ENCODE measurements at regions not wholly inside any gene's neighbourhood (a gene's known extent, or its start where the extent isn't known, plus 50 kb on each side); places are given as distances from the start of the nearest gene placed in this dataset.

- H3K36me3 ChIP-seq: no peaks in the 10 kb centered on the region
- DNase-seq: no peak
- no peak overlapping the region for H3K4me3 ChIP-seq
- intact Hi-C loops (cut with DNase I): no loop called here
- no peaks in the 10 kb centered on the region for H3K9me3 ChIP-seq
- no peaks in the 10 kb centered on the region for H3K27me3 ChIP-seq
- 85 to 95% methylated on average over 1 of the region's 1 CpG for WGBS, 2 donors
- H3K4me1 ChIP-seq: no peaks in the 10 kb centered on the region
- TF ChIP-seq CTCF (IDR thresholded peaks at IDR 0.05) (no peak), POLR2A (IDR thresholded peaks at IDR 0.05) (no peak), POLR2AphosphoS5 (IDR thresholded peaks at IDR 0.05) (no peak), EP300 (IDR thresholded peaks at IDR 0.05) (no peak)
- H3K27ac ChIP-seq: no peak overlapping the region
These were observed 185.5 kb upstream of the AFF2 start for GRCh38 chrX:148314876-148315275.

GRCh38 chrX:148316446-148316845 is 184.0 kb upstream of the AFF2 start:
- intact Hi-C loops (cut with DNase I): no loop called here
- no peaks in the 10 kb centered on the region for H3K9me3 ChIP-seq
- no peaks in the 10 kb centered on the region for H3K4me1 ChIP-seq
- H3K27ac ChIP-seq: no peak overlapping the region
- TF ChIP-seq CTCF (IDR thresholded peaks at IDR 0.05): no peak
- TF ChIP-seq POLR2A (IDR thresholded peaks at IDR 0.05): no peak
- no peak for TF ChIP-seq POLR2AphosphoS5 (IDR thresholded peaks at IDR 0.05)
- TF ChIP-seq EP300 (IDR thresholded peaks at IDR 0.05): no peak
- no peaks in the 10 kb centered on the region for H3K36me3 ChIP-seq
- WGBS, 2 donors: 33 to 65% methylated on average over 1 of the region's 1 CpG
- no peak overlapping the region for H3K4me3 ChIP-seq
- no peak for DNase-seq
- H3K27me3 ChIP-seq: no peaks in the 10 kb centered on the region

- Histone ChIP-seq H3K9me3 (no peaks in the 10 kb centered on the region), H3K4me1 (no peaks in the 10 kb centered on the region), H3K27ac (no peak overlapping the region), H3K36me3 (no peaks in the 10 kb centered on the region), H3K27me3 (no peaks in the 10 kb centered on the region), H3K4me3 (no peak overlapping the region)
- DNase-seq: no peak
- 66 to 81% methylated on average over 2 of the region's 2 CpGs for WGBS, 2 donors
- intact Hi-C loops (cut with DNase I): no loop called here
- TF ChIP-seq POLR2A (IDR thresholded peaks at IDR 0.05): no peak
- TF ChIP-seq POLR2AphosphoS5 (IDR thresholded peaks at IDR 0.05): no peak
- TF ChIP-seq EP300 (IDR thresholded peaks at IDR 0.05): no peak
- TF ChIP-seq CTCF (IDR thresholded peaks at IDR 0.05): no peak
These were observed 177.5 kb upstream of the AFF2 start for GRCh38 chrX:148322906-148323305.

GRCh38 chrX:148333989-148334388 is 166.4 kb upstream of the AFF2 start:
- Histone ChIP-seq H3K27ac (no peak overlapping the region), H3K36me3 (no peaks in the 10 kb centered on the region), H3K9me3 (no peaks in the 10 kb centered on the region), H3K27me3 (no peaks in the 10 kb centered on the region), H3K4me3 (no peak overlapping the region), H3K4me1 (no peaks in the 10 kb centered on the region)
- intact Hi-C loops (cut with DNase I): no loop called here
- WGBS, 2 donors: 79 to 87% methylated on average over 1 of the region's 1 CpG
- TF ChIP-seq POLR2A (IDR thresholded peaks at IDR 0.05): no peak
- TF ChIP-seq CTCF (IDR thresholded peaks at IDR 0.05): no peak
- no peak for TF ChIP-seq EP300 (IDR thresholded peaks at IDR 0.05)
- TF ChIP-seq POLR2AphosphoS5 (IDR thresholded peaks at IDR 0.05): no peak
- no peak for DNase-seq

GRCh38 chrX:148337873-148338272 is 162.5 kb upstream of the AFF2 start:
- H3K27ac ChIP-seq: no peak overlapping the region
- TF ChIP-seq EP300 (IDR thresholded peaks at IDR 0.05) (no peak), POLR2AphosphoS5 (IDR thresholded peaks at IDR 0.05) (no peak)
- no peak for DNase-seq
- H3K4me1 ChIP-seq: no peaks in the 10 kb centered on the region
- WGBS, 2 donors: 90 to 93% methylated on average over 4 of the region's 4 CpGs
- H3K4me3 ChIP-seq: no peak overlapping the region
- H3K27me3 ChIP-seq: no peaks in the 10 kb centered on the region
- no peaks in the 10 kb centered on the region for H3K9me3 ChIP-seq
- intact Hi-C loops (cut with DNase I): no loop called here
- no peaks in the 10 kb centered on the region for H3K36me3 ChIP-seq

Data from sigmoid colon (tissue), 6 donors.